ENCODE measurements at regions not wholly inside any gene's neighbourhood (a gene's known extent, or its start where the extent isn't known, plus 50 kb on each side); places are given as distances from the start of the nearest gene placed in this dataset.

- H3K79me2 ChIP-seq (replicated peaks; ENCODE audit: insufficient read depth, low read length), result no peaks in the 10 kb centered on the region
- no peaks in the 10 kb centered on the region for H3K9me2 ChIP-seq (ENCODE audit: insufficient read depth, low read length)
- H3K36me3 ChIP-seq (ENCODE audit: insufficient read depth, low read length), result no peaks in the 10 kb centered on the region
- no peak overlapping the region for H3K4me2 ChIP-seq (ENCODE audit: low read length)
- H3K27me3 ChIP-seq (ENCODE audit: insufficient read depth, low read depth, low read length), result no peaks in the 10 kb centered on the region
- no peaks in the 10 kb centered on the region for H4K20me1 ChIP-seq (ENCODE audit: insufficient read depth)
- no peak for TF ChIP-seq SMC3 (conservative IDR thresholded peaks at IDR 0.05; ENCODE audit: poor library complexity)
- TF ChIP-seq EP300 (conservative IDR thresholded peaks at IDR 0.05; ENCODE audit: poor library complexity, severe bottlenecking), result no peak
- no peak overlapping the region for H3K4me3 ChIP-seq (ENCODE audit: low read length)
- no peaks in the 10 kb centered on the region for H3F3A ChIP-seq (ENCODE audit: insufficient read depth, low read length, poor library complexity, severe bottlenecking)
- no peak overlapping the region for H2AFZ ChIP-seq (ENCODE audit: low read depth, low read length)
- no peaks in the 10 kb centered on the region for H3K9me3 ChIP-seq (ENCODE audit: low read length)
- H3K27ac ChIP-seq (ENCODE audit: low read length), result no peak overlapping the region
- no peak overlapping the region for H3K9ac ChIP-seq (ENCODE audit: low read length)
Observed at GRCh38 chr5:116880150-116880549, 305.5 kb upstream of the SEMA6A start.

GRCh38 chr5:116876240-116876840 lies 301.7 kb upstream of the SEMA6A start:
- no peak overlapping the region for H3K27ac ChIP-seq (ENCODE audit: low read length)
- H3K4me2 ChIP-seq (ENCODE audit: low read length), result no peak overlapping the region
- no peaks in the 10 kb centered on the region for H3F3A ChIP-seq (ENCODE audit: insufficient read depth, low read length, poor library complexity, severe bottlenecking)

GRCh38 chr5:116872986-116873385 lies 298.4 kb upstream of the SEMA6A start:
- no peak overlapping the region for H2AFZ ChIP-seq (ENCODE audit: low read depth, low read length)
- no peaks in the 10 kb centered on the region for H3F3A ChIP-seq (ENCODE audit: insufficient read depth, low read length, poor library complexity, severe bottlenecking)
- H3K36me3 ChIP-seq (ENCODE audit: insufficient read depth, low read length), result no peaks in the 10 kb centered on the region
- H3K27ac ChIP-seq (ENCODE audit: low read length), result no peak overlapping the region
- no peak overlapping the region for H3K4me3 ChIP-seq (ENCODE audit: low read length)
- H3K27me3 ChIP-seq (ENCODE audit: insufficient read depth, low read depth, low read length), result no peaks in the 10 kb centered on the region
- no peaks in the 10 kb centered on the region for H3K9me3 ChIP-seq (ENCODE audit: low read length)
- H3K9me2 ChIP-seq (ENCODE audit: insufficient read depth, low read length), result no peaks in the 10 kb centered on the region
- H3K9ac ChIP-seq (ENCODE audit: low read length), result no peak overlapping the region
- H3K79me2 ChIP-seq (replicated peaks; ENCODE audit: insufficient read depth, low read length), result no peaks in the 10 kb centered on the region
- no peak for TF ChIP-seq SMC3 (conservative IDR thresholded peaks at IDR 0.05; ENCODE audit: poor library complexity)
- no peak for TF ChIP-seq RAD21 (conservative IDR thresholded peaks at IDR 0.05)
- TF ChIP-seq MXI1 (conservative IDR thresholded peaks at IDR 0.05; ENCODE audit: poor library complexity, severe bottlenecking), result no peak
- no peak for TF ChIP-seq REST (IDR thresholded peaks at IDR 0.05; ENCODE audit: borderline replicate concordance)
- TF ChIP-seq TAF1 (IDR thresholded peaks at IDR 0.05; ENCODE audit: low read depth), result no peak
- no peak for TF ChIP-seq CTCF (IDR thresholded peaks at IDR 0.05; ENCODE audit: poor library complexity, severe bottlenecking)
- TF ChIP-seq POLR2AphosphoS5 (IDR thresholded peaks at IDR 0.05), result no peak
- no peak for TF ChIP-seq EP300 (conservative IDR thresholded peaks at IDR 0.05; ENCODE audit: poor library complexity, severe bottlenecking)
- H3K4me2 ChIP-seq (ENCODE audit: low read length), result no peak overlapping the region
- no peaks in the 10 kb centered on the region for H4K20me1 ChIP-seq (ENCODE audit: insufficient read depth)

More at GRCh38 chr5:116876240-116876840, 301.7 kb upstream of the SEMA6A start:
- no peaks in the 10 kb centered on the region for H3K79me2 ChIP-seq (replicated peaks; ENCODE audit: insufficient read depth, low read length)
- no peaks in the 10 kb centered on the region for H3K27me3 ChIP-seq (ENCODE audit: insufficient read depth, low read depth, low read length)
- no peak overlapping the region for H3K9ac ChIP-seq (ENCODE audit: low read length)
- H3K9me3 ChIP-seq (ENCODE audit: low read length), result no peaks in the 10 kb centered on the region
- TF ChIP-seq CTCF (IDR thresholded peaks at IDR 0.05; ENCODE audit: poor library complexity, severe bottlenecking), result no peak
- no peaks in the 10 kb centered on the region for H3K36me3 ChIP-seq (ENCODE audit: insufficient read depth, low read length)
- H3K4me3 ChIP-seq (ENCODE audit: low read length), result no peak overlapping the region
- H4K20me1 ChIP-seq (ENCODE audit: insufficient read depth), result no peaks in the 10 kb centered on the region
- H3K9me2 ChIP-seq (ENCODE audit: insufficient read depth, low read length), result no peaks in the 10 kb centered on the region
- H2AFZ ChIP-seq (ENCODE audit: low read depth, low read length), result no peak overlapping the region
